GM18868 (cell line): ENCODE measurements at regions not wholly inside any gene's neighbourhood (a gene's known extent, or its start where the extent isn't known, plus 50 kb on each side); places are given as distances from the start of the nearest gene placed in this dataset.

Source experiments
- ATAC-seq: cut with Tn5 transposase; IDR thresholded peaks from one replicate; pipeline ENCODE4 v1.9.1; 2021; ENCODE audit warnings: mild to moderate bottlenecking, moderate library complexity; ENCODE audit not compliant: unreplicated experiment

- ATAC-seq: no peak
Observed at GRCh38 chr16:49129935-49130334, 151.7 kb downstream of the CBLN1 start.

GRCh38 chr16:49128740-49129139, 152.9 kb downstream of the CBLN1 start:
- ATAC-seq: no peak

- ATAC-seq: no peak
Observed at GRCh38 chr16:49127103-49127502, 154.5 kb downstream of the CBLN1 start.

GRCh38 chr16:49121636-49122035, 160.0 kb downstream of the CBLN1 start:
- ATAC-seq: no peak

- ATAC-seq: no peak
Observed at GRCh38 chr16:49120631-49121030, 161.0 kb downstream of the CBLN1 start.

- no peak for ATAC-seq
Observed at GRCh38 chr16:49116873-49117272, 164.8 kb downstream of the CBLN1 start.

GRCh38 chr16:49115956-49116355, 165.7 kb downstream of the CBLN1 start:
- no peak for ATAC-seq

- ATAC-seq: no peak
Observed at GRCh38 chr16:49112754-49113153, 168.9 kb downstream of the CBLN1 start.

DNA sequence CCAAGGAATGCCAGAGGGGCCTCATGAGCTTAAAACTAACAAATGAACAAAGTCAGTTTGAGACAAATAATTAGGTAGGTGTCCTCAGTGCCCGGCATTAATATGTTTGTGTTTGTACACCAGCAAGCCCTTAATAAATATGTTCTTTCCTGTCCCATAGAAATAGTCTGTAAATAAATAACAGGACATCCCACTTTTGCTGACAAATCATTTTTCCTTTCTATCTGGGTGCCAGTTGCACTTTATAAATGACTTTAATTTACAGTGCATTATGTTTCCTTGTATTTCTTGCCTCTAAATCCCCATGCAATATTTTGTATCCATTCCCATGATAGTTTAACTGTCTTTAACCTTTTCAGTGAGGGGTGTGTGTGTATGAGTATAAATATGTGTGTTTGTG, 170.3 kb downstream of the CBLN1 start:
- no peak for ATAC-seq

DNA sequence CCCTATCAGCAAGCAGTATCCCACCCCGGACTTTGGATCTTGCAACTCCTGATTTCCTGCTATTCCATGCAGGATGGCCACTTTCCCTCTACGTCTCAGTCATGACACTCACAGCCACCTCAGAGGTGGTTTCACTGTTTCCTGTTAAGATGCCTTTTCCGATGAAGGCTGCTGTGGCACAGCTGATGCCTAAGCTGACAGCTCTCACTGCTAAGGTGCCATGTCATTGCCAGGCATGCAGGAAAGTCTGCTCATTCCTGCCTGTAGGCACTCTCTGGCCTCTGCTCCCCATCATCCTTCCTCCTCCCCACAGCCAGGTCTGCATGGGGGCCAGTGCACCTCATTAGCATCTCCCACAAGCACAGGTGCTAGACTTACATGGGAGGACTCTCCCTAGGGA, 173.0 kb downstream of the CBLN1 start:
- no peak for ATAC-seq

GRCh38 chr16:49103298-49103697, 178.3 kb downstream of the CBLN1 start:
- no peak for ATAC-seq

DNA sequence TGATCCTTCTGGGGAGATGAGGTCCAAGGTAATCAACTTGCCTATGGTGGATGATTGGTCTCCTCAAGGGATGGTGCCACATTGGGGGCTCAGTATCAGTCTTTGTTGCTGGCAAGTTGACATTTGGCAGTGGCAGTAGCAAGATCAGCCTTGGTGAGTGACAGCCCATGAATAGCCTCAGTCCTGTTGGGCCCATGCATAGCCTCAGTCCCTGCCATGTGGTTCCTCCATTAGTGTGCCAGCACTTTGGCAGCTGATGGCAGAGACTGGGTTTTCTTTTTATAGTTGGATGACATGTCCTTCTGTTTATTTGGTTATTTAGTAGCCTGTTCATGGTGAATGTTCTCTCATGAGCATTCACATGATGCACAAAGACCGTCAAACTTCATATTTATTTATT, 179.6 kb downstream of the CBLN1 start:
- no peak for ATAC-seq

- ATAC-seq: no peak
Observed at GRCh38 chr16:49100366-49100765, 181.3 kb downstream of the CBLN1 start.

GRCh38 chr16:49097964-49098363, 183.7 kb downstream of the CBLN1 start:
- ATAC-seq: no peak

GRCh38 chr16:49096176-49096945, 185.3 kb downstream of the CBLN1 start:
- ATAC-seq: no peak

- no peak for ATAC-seq
Observed at GRCh38 chr16:49095539-49095938, 186.1 kb downstream of the CBLN1 start.

DNA sequence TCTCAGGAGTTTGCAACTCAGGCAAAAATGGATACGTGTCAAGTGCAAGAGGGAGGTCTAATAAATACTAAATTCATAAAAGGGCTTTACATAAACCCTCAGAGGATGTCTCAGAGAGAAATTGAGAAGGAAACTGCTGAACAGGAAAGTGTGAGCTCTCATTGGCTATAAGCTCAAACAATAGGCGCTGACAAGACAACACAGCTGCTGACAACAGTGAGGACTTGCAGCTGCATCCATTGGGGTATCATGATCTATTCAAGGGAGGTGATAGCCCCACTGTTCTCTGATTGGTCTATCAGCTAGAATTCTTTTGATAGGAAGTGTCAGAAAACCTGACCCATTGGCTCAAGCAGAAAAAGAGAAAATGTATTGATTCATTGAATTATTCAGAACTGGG, 187.2 kb downstream of the CBLN1 start:
- no peak for ATAC-seq

DNA sequence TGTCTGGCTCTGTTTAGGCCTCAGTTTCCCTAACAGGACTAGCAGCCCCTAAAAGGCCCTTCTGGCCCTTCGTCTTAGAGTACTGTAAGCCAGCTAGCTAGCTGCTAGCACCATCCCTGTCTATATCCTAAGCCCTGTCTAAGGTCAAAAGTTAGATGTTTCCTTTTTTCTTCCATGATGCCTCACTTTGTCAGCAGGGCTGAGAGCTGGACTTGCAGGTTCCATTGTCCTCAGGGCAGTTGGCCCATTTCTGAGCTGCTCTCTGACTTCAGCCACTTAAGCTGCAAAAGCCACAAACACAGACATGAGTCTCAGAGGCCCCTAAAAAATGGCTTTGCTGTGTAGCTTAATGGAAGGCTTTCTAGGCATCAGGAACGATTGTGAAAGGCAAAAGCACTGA, 187.7 kb downstream of the CBLN1 start:
- no peak for ATAC-seq

- no peak for ATAC-seq
Observed at GRCh38 chr16:49092704-49093103, 188.9 kb downstream of the CBLN1 start.

GRCh38 chr16:49089533-49089932, 192.1 kb downstream of the CBLN1 start:
- no peak for ATAC-seq

- ATAC-seq: no peak
Observed at GRCh38 chr16:49089039-49089438, 192.6 kb downstream of the CBLN1 start.

DNA sequence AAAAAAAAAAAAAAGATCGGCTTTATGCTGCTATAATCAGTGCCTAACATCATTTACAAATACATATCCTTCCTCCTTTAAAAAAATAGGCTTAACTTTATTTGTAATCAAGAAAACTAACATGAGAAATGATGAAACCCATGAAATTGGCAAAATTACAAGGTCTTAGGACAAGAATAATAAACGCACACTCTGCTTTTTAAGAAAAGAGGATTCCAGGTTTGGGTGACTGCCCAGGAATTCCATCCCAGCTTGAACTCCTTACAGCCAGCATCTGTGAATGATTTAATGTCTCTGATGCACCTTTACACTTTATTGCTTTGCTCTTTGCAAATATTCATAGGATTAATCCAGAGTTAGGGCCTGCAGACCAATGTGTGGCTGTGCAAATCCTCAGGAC, 196.0 kb downstream of the CBLN1 start:
- ATAC-seq: no peak
